ENCODE measurements at regions not wholly inside any gene's neighbourhood (a gene's known extent, or its start where the extent isn't known, plus 50 kb on each side); places are given as distances from the start of the nearest gene placed in this dataset.
A peak's percentile ranks its signal among the peaks of the same experiment; 100 is the strongest.

GRCh38 chr1:163535807-163536206 is 214.1 kb downstream of the NUF2 start:
- H3K4me3 ChIP-seq (ENCODE audit: control insufficient read depth, low read depth, low read length): no peak overlapping the region
- peak; percentile 38 for TF ChIP-seq CTCF (IDR thresholded peaks at IDR 0.05; ENCODE audit: control insufficient read depth, insufficient read depth, low read depth, low read length, missing control alignments)
- DNase-seq (ENCODE audit: low read depth): peak; percentile 8

- no peak for DNase-seq (ENCODE audit: low read depth)
- no peak overlapping the region for H3K4me3 ChIP-seq (ENCODE audit: control insufficient read depth, low read depth, low read length)
- no peak for TF ChIP-seq CTCF (IDR thresholded peaks at IDR 0.05; ENCODE audit: control insufficient read depth, insufficient read depth, low read depth, low read length, missing control alignments)
Measured at GRCh38 chr1:163537809-163538208, 216.1 kb downstream of the NUF2 start.

GRCh38 chr1:163538667-163539066 is 216.9 kb downstream of the NUF2 start:
- no peak for DNase-seq (ENCODE audit: low read depth)
- no peak overlapping the region for H3K4me3 ChIP-seq (ENCODE audit: control insufficient read depth, low read depth, low read length)
- no peak for TF ChIP-seq CTCF (IDR thresholded peaks at IDR 0.05; ENCODE audit: control insufficient read depth, insufficient read depth, low read depth, low read length, missing control alignments)

- no peak overlapping the region for H3K4me3 ChIP-seq (ENCODE audit: control insufficient read depth, low read depth, low read length)
- no peak for TF ChIP-seq CTCF (IDR thresholded peaks at IDR 0.05; ENCODE audit: control insufficient read depth, insufficient read depth, low read depth, low read length, missing control alignments)
- DNase-seq (ENCODE audit: low read depth): no peak
Measured at GRCh38 chr1:163540727-163541126, 219.0 kb downstream of the NUF2 start.

GRCh38 chr1:163544441-163544840 is 222.7 kb downstream of the NUF2 start:
- H3K4me3 ChIP-seq (ENCODE audit: control insufficient read depth, low read depth, low read length): no peak overlapping the region
- TF ChIP-seq CTCF (IDR thresholded peaks at IDR 0.05; ENCODE audit: control insufficient read depth, insufficient read depth, low read depth, low read length, missing control alignments): no peak
- no peak for DNase-seq (ENCODE audit: low read depth)

- H3K4me3 ChIP-seq (ENCODE audit: control insufficient read depth, low read depth, low read length): no peak overlapping the region
- no peak for DNase-seq (ENCODE audit: low read depth)
- TF ChIP-seq CTCF (IDR thresholded peaks at IDR 0.05; ENCODE audit: control insufficient read depth, insufficient read depth, low read depth, low read length, missing control alignments): no peak
Measured at GRCh38 chr1:163558162-163558561, 236.4 kb downstream of the NUF2 start.
